ENCODE measurements at regions not wholly inside any gene's neighbourhood (a gene's known extent, or its start where the extent isn't known, plus 50 kb on each side); places are given as distances from the start of the nearest gene placed in this dataset.

- no peak for DNase-seq (ENCODE audit: low read depth, low spot score)
These were observed 126.9 kb upstream of the HES1 start for GRCh38 chr3:194009019-194009418.

- DNase-seq (ENCODE audit: low read depth, low spot score): no peak
These were observed 125.9 kb upstream of the HES1 start for GRCh38 chr3:194009892-194010533.

GRCh38 chr3:194011807-194012206 lies 124.1 kb upstream of the HES1 start:
- no peak for DNase-seq (ENCODE audit: low read depth, low spot score)

GRCh38 chr3:194013928-194014327 lies 122.0 kb upstream of the HES1 start:
- DNase-seq (ENCODE audit: low read depth, low spot score): no peak

GRCh38 chr3:194014756-194015155 lies 121.2 kb upstream of the HES1 start:
- DNase-seq (ENCODE audit: low read depth, low spot score): no peak

GRCh38 chr3:194019398-194020165 lies 116.4 kb upstream of the HES1 start:
- DNase-seq (ENCODE audit: low read depth, low spot score): no peak

GRCh38 chr3:194022052-194022451 lies 113.9 kb upstream of the HES1 start:
- no peak for DNase-seq (ENCODE audit: low read depth, low spot score)

- no peak for DNase-seq (ENCODE audit: low read depth, low spot score)
These were observed 113.1 kb upstream of the HES1 start for GRCh38 chr3:194022816-194023215.

- DNase-seq (ENCODE audit: low read depth, low spot score): no peak
These were observed 112.3 kb upstream of the HES1 start for GRCh38 chr3:194023501-194024280.

- DNase-seq (ENCODE audit: low read depth, low spot score): no peak
These were observed 110.8 kb upstream of the HES1 start for GRCh38 chr3:194025119-194025518.

GRCh38 chr3:194025951-194026350 lies 110.0 kb upstream of the HES1 start:
- DNase-seq (ENCODE audit: low read depth, low spot score): no peak

GRCh38 chr3:194028434-194029004 lies 107.4 kb upstream of the HES1 start:
- no peak for DNase-seq (ENCODE audit: low read depth, low spot score)

- no peak for DNase-seq (ENCODE audit: low read depth, low spot score)
These were observed 106.1 kb upstream of the HES1 start for GRCh38 chr3:194029846-194030245.

- no peak for DNase-seq (ENCODE audit: low read depth, low spot score)
These were observed 105.6 kb upstream of the HES1 start for GRCh38 chr3:194030372-194030771.

GRCh38 chr3:194031349-194031748 lies 104.6 kb upstream of the HES1 start:
- DNase-seq (ENCODE audit: low read depth, low spot score): no peak

- DNase-seq (ENCODE audit: low read depth, low spot score): no peak
These were observed 103.9 kb upstream of the HES1 start for GRCh38 chr3:194031867-194032635.

GRCh38 chr3:194032828-194033435 lies 103.0 kb upstream of the HES1 start:
- no peak for DNase-seq (ENCODE audit: low read depth, low spot score)

GRCh38 chr3:194034346-194035336 lies 101.3 kb upstream of the HES1 start:
- DNase-seq (ENCODE audit: low read depth, low spot score): no peak

GRCh38 chr3:194035406-194036138 lies 100.4 kb upstream of the HES1 start:
- no peak for DNase-seq (ENCODE audit: low read depth, low spot score)
